MCF 10A (cell line): ENCODE measurements at regions not wholly inside any gene's neighbourhood (a gene's known extent, or its start where the extent isn't known, plus 50 kb on each side); places are given as distances from the start of the nearest gene placed in this dataset.
A peak's percentile ranks its signal among the peaks of the same experiment; 100 is the strongest.

Experiments used
- BruUV-seq: library from RNA; stranded (reverse); fragments of 400-500 nt; replicated peaks from 2 replicates; lab custom pipeline; 2021; lab: Mats Ljungman, UMichigan
- CTCF ChIA-PET: fragments of 300-600 bp; sonication (Branson Sonifier 250); formaldehyde crosslinking; extraction: SDS; loops from one replicate; lab custom pipeline; 2021; ENCODE audit warnings: antibody characterized with exemption, inconsistent platforms; lab: Yijun Ruan, JAX
- POLR2A ChIA-PET: fragments of 300-600, 350-650 bp; sonication (Branson Sonifier 250); formaldehyde crosslinking; extraction: SDS; loops from one replicate; lab custom pipeline; 2020; ENCODE audit warnings: antibody characterized with exemption, inconsistent platforms; lab: Yijun Ruan, JAX
- DNase-seq: peaks from one replicate; pipeline ENCODE4 v3.0.0-alpha.2; 2018; ENCODE audit not compliant: unreplicated experiment
- H3K27ac Mint-ChIP-seq: one replicate; pipeline ENCODE4 v1.8.0; 2022; ENCODE audit warnings: mild to moderate bottlenecking, low read depth, mixed read lengths; ENCODE audit not compliant: unreplicated experiment
- H3K27me3 Mint-ChIP-seq: one replicate; pipeline ENCODE4 v1.8.0; 2022; ENCODE audit warnings: mixed read lengths; ENCODE audit not compliant: insufficient read depth, unreplicated experiment
- H3K36me3 Mint-ChIP-seq: one replicate; pipeline ENCODE4 v1.8.0; 2022; ENCODE audit warnings: mild to moderate bottlenecking, moderate library complexity, mixed read lengths; ENCODE audit not compliant: insufficient read depth, unreplicated experiment
- H3K4me1 Mint-ChIP-seq: one replicate; pipeline ENCODE4 v1.8.0; 2022; ENCODE audit warnings: mixed read lengths; ENCODE audit not compliant: insufficient read depth, unreplicated experiment
- H3K4me3 Mint-ChIP-seq: one replicate; pipeline ENCODE4 v1.8.0; 2022; ENCODE audit warnings: mild to moderate bottlenecking, moderate library complexity, mixed read lengths; ENCODE audit not compliant: unreplicated experiment
- H3K9me3 Mint-ChIP-seq: one replicate; pipeline ENCODE4 v1.8.0; 2022; ENCODE audit warnings: mixed read lengths; ENCODE audit not compliant: unreplicated experiment
- intact Hi-C: fragments of 100-400 bp; cut with micrococcal nuclease; formaldehyde crosslinking; loops from 2 replicates; pipeline ENCODE4 v1.14.1; 2022
- TF ChIP-seq, protein P1 (sequence below): fragments of 200-600 bp; IDR thresholded peaks from one replicate; pipeline ENCODE4 v1.8.0; 2022; ENCODE audit warnings: antibody characterized with exemption, mild to moderate bottlenecking; ENCODE audit not compliant: unreplicated experiment

DNA sequence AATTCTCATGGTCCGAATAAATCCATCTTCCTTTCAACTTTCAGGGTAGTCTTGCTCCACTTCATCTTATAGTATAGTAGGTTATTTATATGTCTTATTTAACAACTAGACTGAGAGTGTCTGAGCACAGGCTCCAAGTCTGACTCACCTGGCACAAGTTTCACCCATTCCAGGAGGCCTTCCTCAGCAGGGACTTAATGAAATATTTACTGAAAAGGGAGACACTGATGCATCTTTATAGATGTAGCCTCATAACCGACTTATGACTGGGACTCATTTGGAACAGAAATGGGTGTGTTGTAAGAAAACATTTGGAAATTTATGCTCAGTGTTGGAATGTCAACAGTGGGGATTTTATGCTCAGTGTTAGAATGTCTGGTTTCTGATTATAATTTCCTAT lies 59.9 kb downstream of the CH25H start:
- BruUV-seq = no TSS peak
- ChIA-PET POLR2A (no interaction called here), CTCF (no interaction called here)
- Mint-ChIP-seq H3K9me3 (peaks cover 10% of the 10 kb centered on the region), H3K27ac (peak overlapping the region; percentile 39), H3K36me3 (no peaks in the 10 kb centered on the region), H3K4me3 (no peak overlapping the region), H3K4me1 (peaks cover 16% of the 10 kb centered on the region), H3K27me3 (no peaks in the 10 kb centered on the region)
- intact Hi-C loops = no loop called here
- TF ChIP-seq, protein P1, sequence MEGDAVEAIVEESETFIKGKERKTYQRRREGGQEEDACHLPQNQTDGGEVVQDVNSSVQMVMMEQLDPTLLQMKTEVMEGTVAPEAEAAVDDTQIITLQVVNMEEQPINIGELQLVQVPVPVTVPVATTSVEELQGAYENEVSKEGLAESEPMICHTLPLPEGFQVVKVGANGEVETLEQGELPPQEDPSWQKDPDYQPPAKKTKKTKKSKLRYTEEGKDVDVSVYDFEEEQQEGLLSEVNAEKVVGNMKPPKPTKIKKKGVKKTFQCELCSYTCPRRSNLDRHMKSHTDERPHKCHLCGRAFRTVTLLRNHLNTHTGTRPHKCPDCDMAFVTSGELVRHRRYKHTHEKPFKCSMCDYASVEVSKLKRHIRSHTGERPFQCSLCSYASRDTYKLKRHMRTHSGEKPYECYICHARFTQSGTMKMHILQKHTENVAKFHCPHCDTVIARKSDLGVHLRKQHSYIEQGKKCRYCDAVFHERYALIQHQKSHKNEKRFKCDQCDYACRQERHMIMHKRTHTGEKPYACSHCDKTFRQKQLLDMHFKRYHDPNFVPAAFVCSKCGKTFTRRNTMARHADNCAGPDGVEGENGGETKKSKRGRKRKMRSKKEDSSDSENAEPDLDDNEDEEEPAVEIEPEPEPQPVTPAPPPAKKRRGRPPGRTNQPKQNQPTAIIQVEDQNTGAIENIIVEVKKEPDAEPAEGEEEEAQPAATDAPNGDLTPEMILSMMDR = no peak
- peak; percentile 71 for DNase-seq

DNA sequence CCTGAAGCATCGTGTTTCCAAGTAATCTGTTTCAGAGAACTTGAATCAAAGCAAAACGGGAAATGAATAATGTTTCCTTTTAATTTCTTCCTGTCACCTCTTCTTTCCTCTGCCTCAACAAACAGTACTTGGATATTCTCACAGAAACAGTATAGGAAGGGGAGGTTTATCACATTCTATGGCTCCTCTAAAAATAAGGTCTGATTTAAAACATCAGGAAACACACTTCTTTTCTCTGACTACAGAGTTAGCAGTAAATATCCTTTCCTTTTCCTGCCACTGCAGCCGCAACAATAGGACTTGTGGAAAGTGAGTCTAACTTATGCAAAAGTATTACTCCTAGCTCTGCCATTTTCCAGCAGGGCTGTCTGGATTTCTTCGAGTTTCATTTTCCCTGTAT lies 62.3 kb downstream of the CH25H start:
- intact Hi-C loops = no loop called here
- no TSS peak for BruUV-seq
- Mint-ChIP-seq H3K36me3 (no peaks in the 10 kb centered on the region), H3K4me1 (peaks cover 9% of the 10 kb centered on the region), H3K27ac (no peak overlapping the region), H3K9me3 (peaks cover 10% of the 10 kb centered on the region), H3K27me3 (no peaks in the 10 kb centered on the region), H3K4me3 (no peak overlapping the region)
- ChIA-PET CTCF (interaction anchor here (0.6 to 0.8 kb wide), 2 partner anchors 157 to 1562 kb away, joined by 3 to 6 read pairs; no protein-coding TSS in a partner anchor), POLR2A (interaction anchor here (0.7 to 1.7 kb wide), 4 partner anchors 8 to 115 kb away, joined by 3 to 5 read pairs (median 3); no protein-coding TSS in a partner anchor)
- TF ChIP-seq, protein P1 = no peak
- no peak for DNase-seq

DNA sequence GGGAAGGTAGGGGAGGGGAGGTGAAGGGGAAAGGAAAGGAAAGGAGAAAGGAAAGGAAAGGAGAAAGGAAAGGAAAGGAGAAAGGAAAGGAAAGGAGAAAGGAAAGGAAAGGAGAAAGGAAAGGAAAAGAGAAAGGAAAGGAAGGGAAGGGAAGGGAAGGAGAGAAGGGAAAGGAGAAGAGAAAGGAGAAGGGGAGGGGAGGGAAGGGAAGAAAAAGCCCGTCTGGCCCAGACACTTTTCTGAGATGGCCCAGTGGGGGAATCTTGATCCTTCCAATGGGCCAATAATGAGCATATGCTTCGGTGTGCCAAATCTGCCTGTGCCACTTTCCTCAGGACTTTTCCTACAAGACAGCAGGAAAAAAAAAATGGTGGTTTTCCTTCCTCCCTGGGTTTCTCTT lies 64.5 kb downstream of the CH25H start:
- no TSS peak for BruUV-seq
- H3K4me3 Mint-ChIP-seq = no peak overlapping the region
- intact Hi-C loops = no loop called here
- H3K4me1 Mint-ChIP-seq = peaks cover 21% of the 10 kb centered on the region
- CTCF ChIA-PET = no interaction called here
- H3K27ac Mint-ChIP-seq = no peak overlapping the region
- no peaks in the 10 kb centered on the region for H3K27me3 Mint-ChIP-seq
- TF ChIP-seq, protein P1 = no peak
- no peaks in the 10 kb centered on the region for H3K36me3 Mint-ChIP-seq
- no peak for DNase-seq
- POLR2A ChIA-PET = no interaction called here
- H3K9me3 Mint-ChIP-seq = no peaks in the 10 kb centered on the region

- intact Hi-C loops = no loop called here
- POLR2A ChIA-PET = interaction anchor here (0.5 to 1.3 kb wide), 3 partner anchors 10 to 34 kb away, joined by 3 read pairs; no protein-coding TSS in a partner anchor
- CTCF ChIA-PET = interaction anchor here (1.4 kb wide), 1 partner anchor 79 kb away, joined by 3 read pairs; no protein-coding TSS in a partner anchor
- Mint-ChIP-seq H3K27me3 (no peaks in the 10 kb centered on the region), H3K36me3 (no peaks in the 10 kb centered on the region), H3K4me1 (peaks cover 15% of the 10 kb centered on the region), H3K9me3 (no peaks in the 10 kb centered on the region), H3K27ac (no peak overlapping the region), H3K4me3 (no peak overlapping the region)
- BruUV-seq = no TSS peak
- no peak for DNase-seq
- TF ChIP-seq, protein P1 = no peak
Observed at GRCh38 chr10:89138755-89139490, 68.2 kb downstream of the CH25H start.
